Keratinocyte (primary cell): ENCODE measurements at regions not wholly inside any gene's neighbourhood (a gene's known extent, or its start where the extent isn't known, plus 50 kb on each side); places are given as distances from the start of the nearest gene placed in this dataset.

Source experiments
- DNase-seq: peaks from one replicate; pipeline ENCODE4 v3.0.0-alpha.2; 2011; ENCODE audit warnings: low read depth, missing footprints, low spot score
- FAIRE-seq: peaks from 2 replicates; lab custom pipeline; 2011; peaks lifted over from hg19 to GRCh38; lab: Jason Lieb, UNC
- H2AFZ ChIP-seq: 2 replicates; pipeline ENCODE4 v1.6.0; 2012; ENCODE audit warnings: low read length, control low read depth, inconsistent platforms; ENCODE audit not compliant: control insufficient read depth
- H3K27ac ChIP-seq: 2 replicates; pipeline ENCODE4 v1.5.1; 2011; ENCODE audit warnings: low read length; ENCODE audit not compliant: control insufficient read depth, insufficient read depth
- H3K27me3 ChIP-seq: 3 replicates; pipeline ENCODE4 v1.6.0; 2011; ENCODE audit warnings: low read length; ENCODE audit not compliant: control insufficient read depth, insufficient read depth; ENCODE audit errors: extremely low read depth
- H3K36me3 ChIP-seq, 2 experiments: 2 replicates in 1 of 2; 3 replicates in 1 of 2; pipeline ENCODE4 v1.5.1; 2011; ENCODE audit warnings: low read length in 2 of 2, mild to moderate bottlenecking in 1 of 2; ENCODE audit not compliant: control insufficient read depth in 2 of 2, insufficient read depth in 2 of 2; ENCODE audit errors: extremely low read depth in 1 of 2
- H3K4me1 ChIP-seq: 3 replicates; pipeline ENCODE4 v1.5.1; 2011; ENCODE audit warnings: low read length; ENCODE audit not compliant: control insufficient read depth, insufficient read depth; ENCODE audit errors: extremely low read depth
- H3K4me2 ChIP-seq: 3 replicates; pipeline ENCODE4 v1.6.0; 2011; ENCODE audit warnings: low read depth, low read length; ENCODE audit not compliant: control insufficient read depth, insufficient read depth; ENCODE audit errors: extremely low read depth
- H3K4me3 ChIP-seq, 3 experiments: fragments of 200-600 bp in 1 of 3; sonication (generic) in 1 of 3; 2 replicates in 2 of 3; 3 replicates in 1 of 3; pipeline ENCODE4 v1.5.1; 2011 to 2016; ENCODE audit warnings: low read length in 3 of 3, mild to moderate bottlenecking in 3 of 3, control low read depth in 2 of 3, inconsistent platforms in 1 of 3, low read depth in 1 of 3, mixed read lengths in 1 of 3, mixed run types in 1 of 3, moderate library complexity in 1 of 3; ENCODE audit not compliant: control insufficient read depth in 2 of 3, insufficient read depth in 2 of 3; ENCODE audit errors: extremely low read depth in 1 of 3
- H3K79me2 ChIP-seq: 2 replicates; pipeline ENCODE4 v1.6.0; 2012; ENCODE audit warnings: low read length; ENCODE audit not compliant: control insufficient read depth, insufficient read depth
- H3K9ac ChIP-seq: 3 replicates; pipeline ENCODE4 v1.6.0; 2011; ENCODE audit warnings: low read length; ENCODE audit not compliant: control insufficient read depth, insufficient read depth; ENCODE audit errors: extremely low read depth
- H3K9me1 ChIP-seq: 3 replicates; pipeline ENCODE4 v1.6.0; 2011; ENCODE audit warnings: low read length; ENCODE audit not compliant: control insufficient read depth, insufficient read depth; ENCODE audit errors: extremely low read depth
- H3K9me3 ChIP-seq: 2 replicates; pipeline ENCODE4 v1.5.1; 2012; ENCODE audit warnings: low read depth, low read length; ENCODE audit not compliant: control insufficient read depth
- H4K20me1 ChIP-seq: 3 replicates; pipeline ENCODE4 v1.6.0; 2011; ENCODE audit warnings: low read length; ENCODE audit not compliant: control insufficient read depth, insufficient read depth; ENCODE audit errors: extremely low read depth
- EZH2 ChIP-seq: IDR thresholded peaks from one replicate; pipeline ENCODE4 v1.6.1; 2012; ENCODE audit warnings: inconsistent platforms, mild to moderate bottlenecking, low read length, moderate library complexity
- dilution Hi-C: fragments of 300-500 bp; cut with MboI; formaldehyde crosslinking; loops from one replicate; pipeline ENCODE4 v1.7.0; 2020; ENCODE audit warnings: low sequenced_read_pairs; ENCODE audit not compliant: extremely low pct_ligation_motif_present
- TF ChIP-seq, protein P1 (sequence below), 3 experiments: IDR thresholded peaks in 1 of 3; conservative IDR thresholded peaks in 1 of 3; optimal IDR thresholded peaks in 1 of 3; 2 replicates in 2 of 3; 3 replicates in 1 of 3; pipeline versions ENCODE3 to v1.5.1; 2011; ENCODE audit warnings: low read length in 3 of 3, mild to moderate bottlenecking in 3 of 3, moderate library complexity in 2 of 3, control low read depth in 1 of 3, inconsistent platforms in 1 of 3; ENCODE audit not compliant: insufficient read depth in 2 of 3; ENCODE audit errors: extremely low read depth in 1 of 3

DNA sequence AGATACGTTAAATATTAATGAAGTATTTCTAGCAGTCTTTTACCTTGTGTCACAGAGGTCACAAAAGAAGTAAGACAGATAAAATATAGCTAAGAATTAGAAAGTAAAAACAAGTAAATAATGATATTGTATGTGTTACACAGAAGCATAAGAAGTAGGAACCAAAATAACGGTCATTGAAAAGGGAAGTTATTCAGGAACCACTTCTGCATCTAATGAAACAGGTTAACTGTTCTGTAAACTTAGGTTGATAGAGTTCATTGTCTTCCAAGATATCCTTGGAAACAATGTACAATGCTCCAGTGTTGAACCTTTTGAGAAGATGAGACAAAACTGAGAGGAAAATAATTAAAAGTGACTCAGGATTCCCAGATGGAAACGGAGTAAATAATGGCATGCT is 57.1 kb upstream of the CD302 start:
- Histone ChIP-seq H3K9ac (no peak overlapping the region), H3K4me3 (no peak overlapping the region), H3K9me3 (no peaks in the 10 kb centered on the region), H3K79me2 (no peaks in the 10 kb centered on the region), H4K20me1 (no peaks in the 10 kb centered on the region), H3K27me3 (no peaks in the 10 kb centered on the region), H3K9me1 (no peaks in the 10 kb centered on the region), H3K27ac (no peak overlapping the region), H3K4me1 (no peaks in the 10 kb centered on the region), H3K4me2 (no peak overlapping the region), H2AFZ (no peak overlapping the region), H3K36me3 (no peaks in the 10 kb centered on the region)
- FAIRE-seq (no peak), DNase-seq (no peak)
- TF ChIP-seq, protein P1, sequence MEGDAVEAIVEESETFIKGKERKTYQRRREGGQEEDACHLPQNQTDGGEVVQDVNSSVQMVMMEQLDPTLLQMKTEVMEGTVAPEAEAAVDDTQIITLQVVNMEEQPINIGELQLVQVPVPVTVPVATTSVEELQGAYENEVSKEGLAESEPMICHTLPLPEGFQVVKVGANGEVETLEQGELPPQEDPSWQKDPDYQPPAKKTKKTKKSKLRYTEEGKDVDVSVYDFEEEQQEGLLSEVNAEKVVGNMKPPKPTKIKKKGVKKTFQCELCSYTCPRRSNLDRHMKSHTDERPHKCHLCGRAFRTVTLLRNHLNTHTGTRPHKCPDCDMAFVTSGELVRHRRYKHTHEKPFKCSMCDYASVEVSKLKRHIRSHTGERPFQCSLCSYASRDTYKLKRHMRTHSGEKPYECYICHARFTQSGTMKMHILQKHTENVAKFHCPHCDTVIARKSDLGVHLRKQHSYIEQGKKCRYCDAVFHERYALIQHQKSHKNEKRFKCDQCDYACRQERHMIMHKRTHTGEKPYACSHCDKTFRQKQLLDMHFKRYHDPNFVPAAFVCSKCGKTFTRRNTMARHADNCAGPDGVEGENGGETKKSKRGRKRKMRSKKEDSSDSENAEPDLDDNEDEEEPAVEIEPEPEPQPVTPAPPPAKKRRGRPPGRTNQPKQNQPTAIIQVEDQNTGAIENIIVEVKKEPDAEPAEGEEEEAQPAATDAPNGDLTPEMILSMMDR (optimal IDR thresholded peaks at IDR 0.05 in 1 of 3, IDR thresholded peaks at IDR 0.05 in 1 of 3, conservative IDR thresholded peaks at IDR 0.05 in 1 of 3; ENCODE audit: extremely low read depth in 1 of 3, insufficient read depth in 2 of 3, low read length in 3 of 3) = no peak
- no peak for TF ChIP-seq EZH2
- dilution Hi-C loops = no loop called here

DNA sequence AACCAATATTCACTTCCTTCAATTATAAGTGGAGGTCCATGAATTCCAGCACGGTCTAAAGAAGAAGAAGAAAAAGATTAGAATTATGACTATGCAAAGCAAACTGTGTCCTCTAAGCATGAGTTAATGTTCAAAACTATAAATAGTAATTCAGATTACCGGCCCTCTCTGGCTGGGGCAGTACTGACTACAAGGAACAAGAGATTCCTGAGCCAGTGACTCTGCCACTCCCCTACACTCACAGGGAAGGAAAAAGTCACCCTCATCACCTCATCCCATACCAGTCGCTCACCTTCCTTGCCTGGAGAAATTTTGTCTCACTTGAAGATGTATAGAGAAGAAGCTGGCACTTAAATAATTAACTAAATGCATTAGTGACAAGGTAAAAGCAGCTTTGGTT is 56.5 kb upstream of the CD302 start:
- H3K9me3 ChIP-seq = no peaks in the 10 kb centered on the region
- no peaks in the 10 kb centered on the region for H3K79me2 ChIP-seq
- dilution Hi-C loops = no loop called here
- DNase-seq (no peak), FAIRE-seq (no peak)
- H3K4me3 ChIP-seq = no peak overlapping the region
- no peak overlapping the region for H2AFZ ChIP-seq
- no peak for TF ChIP-seq EZH2
- TF ChIP-seq, protein P1 (optimal IDR thresholded peaks at IDR 0.05 in 1 of 3, IDR thresholded peaks at IDR 0.05 in 1 of 3, conservative IDR thresholded peaks at IDR 0.05 in 1 of 3; ENCODE audit: extremely low read depth in 1 of 3, insufficient read depth in 2 of 3, low read length in 3 of 3) = no peak
- no peaks in the 10 kb centered on the region for H3K4me1 ChIP-seq
- H4K20me1 ChIP-seq = no peaks in the 10 kb centered on the region
- no peak overlapping the region for H3K4me2 ChIP-seq
- H3K9me1 ChIP-seq = no peaks in the 10 kb centered on the region
- H3K36me3 ChIP-seq = no peaks in the 10 kb centered on the region
- no peak overlapping the region for H3K9ac ChIP-seq
- H3K27ac ChIP-seq = no peak overlapping the region
- no peaks in the 10 kb centered on the region for H3K27me3 ChIP-seq
